ENCODE measurements at regions not wholly inside any gene's neighbourhood (a gene's known extent, or its start where the extent isn't known, plus 50 kb on each side); places are given as distances from the start of the nearest gene placed in this dataset.

- no peak overlapping the region for H2AFZ ChIP-seq (ENCODE audit: low read depth, low read length)
- H3K36me3 ChIP-seq (ENCODE audit: insufficient read depth, low read length): no peaks in the 10 kb centered on the region
- TF ChIP-seq REST (IDR thresholded peaks at IDR 0.05; ENCODE audit: borderline replicate concordance) (no peak), TAF1 (IDR thresholded peaks at IDR 0.05; ENCODE audit: low read depth) (no peak), MXI1 (conservative IDR thresholded peaks at IDR 0.05; ENCODE audit: poor library complexity, severe bottlenecking) (no peak), SMC3 (conservative IDR thresholded peaks at IDR 0.05; ENCODE audit: poor library complexity) (no peak), POLR2AphosphoS5 (IDR thresholded peaks at IDR 0.05) (no peak), EP300 (conservative IDR thresholded peaks at IDR 0.05; ENCODE audit: poor library complexity, severe bottlenecking) (no peak), RAD21 (conservative IDR thresholded peaks at IDR 0.05) (no peak), CTCF (IDR thresholded peaks at IDR 0.05; ENCODE audit: poor library complexity, severe bottlenecking) (no peak), EZH2 (IDR thresholded peaks at IDR 0.05; ENCODE audit: borderline replicate concordance, insufficient read depth, low read length, poor library complexity, severe bottlenecking) (no peak)
These were observed 371.5 kb downstream of the NR2F1-AS1 start for GRCh38 chr5:93209476-93209875.

GRCh38 chr5:93208141-93208751, 372.8 kb downstream of the NR2F1-AS1 start:
- no peak for TF ChIP-seq REST (IDR thresholded peaks at IDR 0.05; ENCODE audit: borderline replicate concordance)
- Histone ChIP-seq H3K36me3 (ENCODE audit: insufficient read depth, low read length) (no peaks in the 10 kb centered on the region), H3K79me2 (replicated peaks; ENCODE audit: insufficient read depth, low read length) (no peaks in the 10 kb centered on the region), H3K27ac (ENCODE audit: low read length) (no peak overlapping the region), H2AFZ (ENCODE audit: low read depth, low read length) (no peak overlapping the region), H3F3A (ENCODE audit: insufficient read depth, low read length, poor library complexity, severe bottlenecking) (no peaks in the 10 kb centered on the region), H3K4me3 (ENCODE audit: low read length) (no peak overlapping the region), H3K9me3 (ENCODE audit: low read length) (no peaks in the 10 kb centered on the region), H4K20me1 (ENCODE audit: insufficient read depth) (no peaks in the 10 kb centered on the region), H3K4me2 (ENCODE audit: low read length) (no peak overlapping the region), H3K9ac (ENCODE audit: low read length) (no peak overlapping the region), H3K9me2 (ENCODE audit: insufficient read depth, low read length) (no peaks in the 10 kb centered on the region), H3K27me3 (ENCODE audit: insufficient read depth, low read depth, low read length) (no peaks in the 10 kb centered on the region)

More at GRCh38 chr5:93209476-93209875, 371.5 kb downstream of the NR2F1-AS1 start:
- Histone ChIP-seq H3K9ac (ENCODE audit: low read length) (no peak overlapping the region), H3K27me3 (ENCODE audit: insufficient read depth, low read depth, low read length) (no peaks in the 10 kb centered on the region), H3F3A (ENCODE audit: insufficient read depth, low read length, poor library complexity, severe bottlenecking) (no peaks in the 10 kb centered on the region), H3K27ac (ENCODE audit: low read length) (no peak overlapping the region), H3K9me2 (ENCODE audit: insufficient read depth, low read length) (no peaks in the 10 kb centered on the region), H3K9me3 (ENCODE audit: low read length) (no peaks in the 10 kb centered on the region), H3K4me3 (ENCODE audit: low read length) (no peak overlapping the region), H3K4me2 (ENCODE audit: low read length) (no peak overlapping the region), H3K79me2 (replicated peaks; ENCODE audit: insufficient read depth, low read length) (no peaks in the 10 kb centered on the region), H4K20me1 (ENCODE audit: insufficient read depth) (no peaks in the 10 kb centered on the region)
